HG03039 (cell line): ENCODE measurements at regions not wholly inside any gene's neighbourhood (a gene's known extent, or its start where the extent isn't known, plus 50 kb on each side); places are given as distances from the start of the nearest gene placed in this dataset.
"Not testable (repeated sequence)": the region's sequence is repeated elsewhere in the genome, so short reads cannot be mapped to it uniquely, and the experiment has no call there.

Experiments
- ATAC-seq: cut with Tn5 transposase; IDR thresholded peaks from one replicate; pipeline ENCODE4 v1.9.1; 2021; ENCODE audit warnings: mild to moderate bottlenecking, moderate library complexity; ENCODE audit not compliant: unreplicated experiment

GRCh38 chr2:38243186-38243880 is 133.7 kb downstream of the ATL2 start:
- ATAC-seq: no peak

GRCh38 chr2:38239452-38239851 is 137.6 kb downstream of the ATL2 start:
- no peak for ATAC-seq

GRCh38 chr2:38238705-38239104 is 138.4 kb downstream of the ATL2 start:
- not testable (repeated sequence) for ATAC-seq

- no peak for ATAC-seq
Measured at GRCh38 chr2:38237311-38237710, 139.8 kb downstream of the ATL2 start.

- no peak for ATAC-seq
Measured at GRCh38 chr2:38233231-38233983, 143.7 kb downstream of the ATL2 start.

- no peak for ATAC-seq
Measured at GRCh38 chr2:38232454-38232853, 144.6 kb downstream of the ATL2 start.

- no peak for ATAC-seq
Measured at GRCh38 chr2:38230756-38231155, 146.3 kb downstream of the ATL2 start.

GRCh38 chr2:38228753-38229152 is 148.3 kb downstream of the ATL2 start:
- no peak for ATAC-seq

GRCh38 chr2:38224821-38225437 is 149.0 kb upstream of the CYP1B1 start:
- ATAC-seq: no peak

GRCh38 chr2:38224181-38224580 is 148.2 kb upstream of the CYP1B1 start:
- ATAC-seq: no peak

GRCh38 chr2:38223256-38223655 is 147.3 kb upstream of the CYP1B1 start:
- no peak for ATAC-seq

- no peak for ATAC-seq
Measured at GRCh38 chr2:38220164-38220563, 144.2 kb upstream of the CYP1B1 start.

GRCh38 chr2:38218995-38219394 is 143.0 kb upstream of the CYP1B1 start:
- ATAC-seq: no peak

GRCh38 chr2:38218591-38218991 is 142.6 kb upstream of the CYP1B1 start:
- no peak for ATAC-seq

GRCh38 chr2:38217401-38218188 is 141.6 kb upstream of the CYP1B1 start:
- ATAC-seq: no peak

- no peak for ATAC-seq
Measured at GRCh38 chr2:38216886-38217285, 140.9 kb upstream of the CYP1B1 start.

GRCh38 chr2:38215993-38216392 is 140.0 kb upstream of the CYP1B1 start:
- no peak for ATAC-seq

- ATAC-seq: no peak
Measured at GRCh38 chr2:38215522-38215921, 139.6 kb upstream of the CYP1B1 start.

GRCh38 chr2:38214209-38214717 is 138.3 kb upstream of the CYP1B1 start:
- no peak for ATAC-seq

GRCh38 chr2:38213619-38214167 is 137.7 kb upstream of the CYP1B1 start:
- no peak for ATAC-seq

- no peak for ATAC-seq
Measured at GRCh38 chr2:38212312-38212711, 136.4 kb upstream of the CYP1B1 start.
